ENCODE measurements at regions not wholly inside any gene's neighbourhood (a gene's known extent, or its start where the extent isn't known, plus 50 kb on each side); places are given as distances from the start of the nearest gene placed in this dataset.

DNA sequence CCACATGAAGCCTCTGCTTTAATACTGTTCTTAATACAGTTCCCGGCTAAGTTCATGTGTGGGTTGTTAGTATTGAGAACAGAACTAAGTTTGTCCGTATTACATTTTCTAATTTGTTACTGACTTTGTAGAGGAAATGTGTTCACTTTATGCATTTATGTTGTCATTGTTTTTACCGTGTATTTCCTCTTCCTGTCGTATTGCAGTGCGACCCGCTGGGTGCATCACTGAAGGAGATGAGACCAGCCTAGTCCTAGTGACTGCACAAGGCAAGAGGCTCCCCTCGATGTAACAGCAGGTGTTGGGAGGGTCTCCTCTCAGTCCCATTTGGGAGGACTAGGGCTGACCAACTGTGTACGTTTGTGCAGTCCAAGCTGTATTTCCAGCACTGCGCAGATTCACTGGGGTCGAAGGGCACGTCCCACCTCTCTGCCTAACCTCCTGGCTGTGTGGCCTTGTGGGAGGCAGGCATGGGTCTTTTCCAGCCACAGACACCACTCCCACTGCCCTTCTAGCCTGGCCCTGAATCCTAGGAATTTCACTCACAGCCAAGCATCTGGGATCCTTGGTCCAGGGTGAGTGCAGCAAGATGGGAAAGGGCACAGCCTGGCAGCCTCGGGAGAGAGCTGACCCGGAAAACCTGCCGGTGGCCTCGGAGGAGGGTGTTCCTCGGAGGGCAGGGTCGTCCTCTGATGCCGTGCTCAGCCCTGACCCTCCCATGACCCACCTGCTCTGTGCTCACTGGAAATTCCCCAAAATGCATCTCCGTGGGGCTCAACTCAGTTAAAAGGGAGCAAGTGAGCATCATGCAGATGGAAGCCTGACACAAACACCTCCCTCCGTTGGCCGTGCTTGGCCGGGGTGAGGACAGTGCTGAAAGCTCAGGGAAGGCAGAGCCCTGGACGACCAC is 63.9 kb upstream of the FAM20C start:
- H3K36me3 ChIP-seq (ENCODE audit: control insufficient read depth in 1 of 2, insufficient read depth in 2 of 2, low read length in 2 of 2), result no peaks in the 10 kb centered on the region
- no peak overlapping the region for H2AFZ ChIP-seq (ENCODE audit: low read depth, low read length, poor library complexity, severe bottlenecking)
- ChIA-PET CTCF (no interaction called here), POLR2A (no interaction called here), RAD21 (ENCODE audit: low non-redundant PET in 1 of 2, low total read pairs in 2 of 2, uncharacterized antibody in 2 of 2, unreplicated experiment in 2 of 2) (no interaction called here)
- intact Hi-C loops (cut with micrococcal nuclease), result no loop called here
- H3K9me2 ChIP-seq (ENCODE audit: insufficient read depth), result no peaks in the 10 kb centered on the region
- no peaks in the 10 kb centered on the region for H4K20me1 ChIP-seq (ENCODE audit: insufficient read depth)
- no peaks in the 10 kb centered on the region for H3K4me1 ChIP-seq (ENCODE audit: control insufficient read depth in 1 of 2, insufficient read depth in 2 of 2, low read length in 2 of 2)
- no peak overlapping the region for H3K27ac ChIP-seq (ENCODE audit: low read depth, low read length)
- no TSS peak for BruUV-seq (replicated peaks)
- H3K9me3 ChIP-seq (ENCODE audit: control insufficient read depth in 1 of 2, insufficient read depth in 1 of 2, low read depth in 1 of 2, low read length in 2 of 2), result no peaks in the 10 kb centered on the region
- no peak for ATAC-seq
- H3K4me2 ChIP-seq (ENCODE audit: low read length), result no peak overlapping the region
- H3K79me2 ChIP-seq (ENCODE audit: insufficient read depth, low read length), result no peaks in the 10 kb centered on the region
- H3K9ac ChIP-seq (ENCODE audit: low read length), result no peak overlapping the region
- TF ChIP-seq ATF3 (IDR thresholded peaks at IDR 0.05) (no peak), EZH2 (IDR thresholded peaks at IDR 0.05) (no peak), ZFX (IDR thresholded peaks at IDR 0.05) (no peak), EGR1 (IDR thresholded peaks at IDR 0.05; ENCODE audit: low read depth) (no peak), SRF (IDR thresholded peaks at IDR 0.05; ENCODE audit: low read depth) (no peak), SP1 (IDR thresholded peaks at IDR 0.05; ENCODE audit: low read depth) (no peak), SIN3A (IDR thresholded peaks at IDR 0.05; ENCODE audit: low read depth) (no peak), MAX (IDR thresholded peaks at IDR 0.05) (no peak)
- no peak overlapping the region for H3K4me3 ChIP-seq (replicated peaks in 1 of 2; ENCODE audit: low read depth in 1 of 2, low read length in 2 of 2)
- H3K27me3 ChIP-seq (ENCODE audit: insufficient read depth, low read length), result peaks cover 13% of the 10 kb centered on the region; the same call in 1 of the 2 replicates
- no peak for DNase-seq (ENCODE audit: low read depth, low spot score)

DNA sequence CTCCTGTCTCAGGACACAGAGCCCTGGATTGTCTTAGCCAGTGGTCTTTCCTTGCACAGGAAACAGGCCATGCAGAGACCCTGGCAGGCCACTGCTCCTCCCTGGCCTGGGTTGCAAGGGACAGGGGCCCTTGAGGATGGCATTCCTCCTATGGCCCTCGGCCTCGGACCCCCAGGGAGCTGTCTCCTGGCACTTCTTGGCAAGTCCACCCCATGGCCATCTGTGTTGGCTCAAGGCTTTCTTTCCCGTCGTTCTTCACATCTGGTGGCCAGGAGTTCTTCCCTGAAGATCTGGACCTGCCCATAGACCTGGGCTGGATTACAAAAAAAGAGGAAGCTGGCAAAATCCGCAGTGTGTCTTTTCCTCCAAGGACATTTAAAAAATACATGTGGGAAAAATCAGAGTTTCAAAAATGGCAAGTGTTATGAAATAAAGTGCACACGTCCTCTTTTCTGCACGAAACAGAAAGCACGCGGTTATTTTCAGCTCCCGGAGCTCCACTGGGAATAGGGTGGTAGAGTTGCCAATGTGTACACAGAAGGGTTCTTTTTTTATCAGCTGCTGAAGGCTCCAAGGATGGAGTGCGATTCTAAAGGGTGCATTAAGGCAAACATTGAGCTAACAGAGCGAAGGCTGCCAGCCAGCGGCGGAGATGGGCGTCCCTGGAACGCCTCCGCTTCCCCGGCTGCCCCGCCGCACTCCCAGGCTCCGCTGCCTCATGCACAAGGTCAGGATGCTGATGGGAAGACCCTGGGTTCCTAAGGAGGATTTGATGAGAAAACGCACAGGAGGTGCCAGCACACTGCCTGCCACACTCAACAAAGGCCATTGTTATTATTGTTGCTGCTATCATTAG is 62.8 kb upstream of the FAM20C start:
- Histone ChIP-seq H3K79me2 (ENCODE audit: insufficient read depth, low read length) (no peaks in the 10 kb centered on the region), H3K36me3 (ENCODE audit: control insufficient read depth in 1 of 2, insufficient read depth in 2 of 2, low read length in 2 of 2) (no peaks in the 10 kb centered on the region), H3K9me2 (ENCODE audit: insufficient read depth) (no peaks in the 10 kb centered on the region), H2AFZ (ENCODE audit: low read depth, low read length, poor library complexity, severe bottlenecking) (no peak overlapping the region), H3K9ac (ENCODE audit: low read length) (no peak overlapping the region), H4K20me1 (ENCODE audit: insufficient read depth) (no peaks in the 10 kb centered on the region), H3K4me2 (ENCODE audit: low read length) (no peak overlapping the region), H3K9me3 (ENCODE audit: control insufficient read depth in 1 of 2, insufficient read depth in 1 of 2, low read depth in 1 of 2, low read length in 2 of 2) (no peaks in the 10 kb centered on the region), H3K27me3 (ENCODE audit: insufficient read depth, low read length) (peaks cover 13% of the 10 kb centered on the region; the same call in 1 of the 2 replicates), H3K4me1 (ENCODE audit: control insufficient read depth in 1 of 2, insufficient read depth in 2 of 2, low read length in 2 of 2) (no peaks in the 10 kb centered on the region), H3K4me3 (replicated peaks in 1 of 2; ENCODE audit: low read depth in 1 of 2, low read length in 2 of 2) (no peak overlapping the region), H3K27ac (ENCODE audit: low read depth, low read length) (no peak overlapping the region)
- CTCF ChIA-PET, result no interaction called here
- RAD21 ChIA-PET (ENCODE audit: low non-redundant PET in 1 of 2, low total read pairs in 2 of 2, uncharacterized antibody in 2 of 2, unreplicated experiment in 2 of 2), result no interaction called here
- POLR2A ChIA-PET, result no interaction called here
- BruUV-seq (replicated peaks), result no TSS peak
- intact Hi-C loops (cut with micrococcal nuclease), result no loop called here
- DNase-seq (ENCODE audit: low read depth, low spot score) (no peak), ATAC-seq (no peak)
- TF ChIP-seq ATF3 (IDR thresholded peaks at IDR 0.05), result no peak
- no peak for TF ChIP-seq ZNF274 (IDR thresholded peaks at IDR 0.05; ENCODE audit: low read depth, low read length)
- no peak for TF ChIP-seq EZH2phosphoT487 (IDR thresholded peaks at IDR 0.05; ENCODE audit: borderline replicate concordance)
- no peak for TF ChIP-seq CTCF (IDR thresholded peaks at IDR 0.05 in 2 of 3, conservative IDR thresholded peaks at IDR 0.05 in 1 of 3; ENCODE audit: borderline replicate concordance in 1 of 3, insufficient read depth in 1 of 3, low read depth in 2 of 3, low read length in 2 of 3)
- no peak for TF ChIP-seq SRF (IDR thresholded peaks at IDR 0.05; ENCODE audit: low read depth)
